T follicular helper cell (primary cell): ENCODE measurements at regions not wholly inside any gene's neighbourhood (a gene's known extent, or its start where the extent isn't known, plus 50 kb on each side); places are given as distances from the start of the nearest gene placed in this dataset.

Source experiments
- DNase-seq: peaks from one replicate; pipeline ENCODE4 v3.0.0-alpha.2; 2020; ENCODE audit warnings: low read depth

DNA sequence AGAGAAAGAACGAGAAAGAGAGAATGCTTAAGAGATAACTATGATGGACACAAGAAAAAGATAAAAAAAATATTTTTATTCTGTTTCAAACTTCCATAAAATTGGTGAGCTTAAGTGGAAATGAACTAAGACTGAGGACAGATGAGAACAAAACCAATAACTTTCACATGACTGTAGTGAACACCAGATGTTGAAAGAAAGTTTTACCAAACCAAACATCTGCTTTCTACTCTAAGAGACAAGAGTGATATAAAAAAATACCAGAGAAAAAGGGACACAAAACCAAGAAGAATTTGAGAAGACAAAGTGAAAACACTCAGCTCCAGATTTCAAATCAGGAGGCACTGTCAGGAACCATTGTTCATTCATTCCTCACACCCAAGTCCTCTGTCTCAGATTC is 147.9 kb downstream of the IMPG2 start:
- no peak for DNase-seq

DNA sequence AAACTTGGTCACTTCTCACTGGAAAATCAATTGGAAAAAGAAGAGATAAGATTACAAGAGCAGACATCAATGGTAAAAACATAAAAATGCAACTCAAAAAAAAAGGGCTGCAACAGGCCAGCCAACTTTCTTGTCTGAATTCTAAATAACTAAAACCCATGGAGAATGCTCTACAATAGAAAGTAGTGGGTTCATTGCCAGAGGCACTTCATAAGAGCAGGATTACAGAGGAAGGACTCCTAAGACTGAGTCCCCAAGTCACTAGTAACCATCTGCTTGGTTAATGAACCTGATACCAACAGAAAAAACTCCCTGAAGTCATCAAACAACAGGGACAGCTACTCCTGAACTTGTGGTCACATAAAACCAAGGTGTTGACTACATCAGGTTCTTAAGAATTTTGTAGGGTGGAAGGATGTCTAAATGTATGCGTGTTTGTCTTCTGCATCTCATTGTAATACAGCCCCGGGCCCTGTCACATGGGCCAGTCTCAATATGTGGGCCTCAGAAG is 148.6 kb downstream of the IMPG2 start:
- no peak for DNase-seq

DNA sequence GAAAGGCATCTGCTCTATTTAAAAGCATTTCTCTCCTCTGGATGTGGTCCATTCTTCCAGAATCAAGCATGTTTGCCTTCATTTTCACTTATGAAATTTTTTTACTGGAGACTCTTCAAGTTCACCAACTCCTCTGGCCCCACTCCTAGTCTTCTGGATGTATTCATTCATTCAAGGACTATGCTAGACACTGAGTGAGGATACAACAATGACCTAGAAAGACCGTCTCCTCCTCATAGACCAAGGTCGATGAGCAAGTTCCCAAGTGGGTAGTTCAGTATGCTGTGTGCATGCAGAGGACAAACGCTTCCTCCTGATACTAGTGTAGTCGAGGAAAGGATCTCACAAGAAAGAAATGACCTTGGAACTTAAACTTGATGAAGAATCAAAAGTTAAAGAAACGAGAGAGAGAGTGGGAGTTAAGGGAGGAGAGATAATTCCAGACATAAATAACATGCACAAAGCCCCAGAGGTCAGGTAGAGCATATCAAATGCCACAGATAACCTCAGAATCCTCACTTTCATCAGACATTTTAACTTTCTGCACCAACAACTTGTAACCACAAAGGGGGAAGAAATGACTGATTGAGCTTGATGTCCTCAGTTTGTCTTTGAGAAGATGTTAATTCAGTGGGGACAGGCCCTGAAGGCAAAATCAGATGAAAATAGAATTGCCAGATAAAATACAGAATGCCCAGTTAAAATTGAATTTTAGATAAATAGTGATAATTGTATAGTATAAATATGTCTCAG is 149.4 kb downstream of the IMPG2 start:
- no peak for DNase-seq

DNA sequence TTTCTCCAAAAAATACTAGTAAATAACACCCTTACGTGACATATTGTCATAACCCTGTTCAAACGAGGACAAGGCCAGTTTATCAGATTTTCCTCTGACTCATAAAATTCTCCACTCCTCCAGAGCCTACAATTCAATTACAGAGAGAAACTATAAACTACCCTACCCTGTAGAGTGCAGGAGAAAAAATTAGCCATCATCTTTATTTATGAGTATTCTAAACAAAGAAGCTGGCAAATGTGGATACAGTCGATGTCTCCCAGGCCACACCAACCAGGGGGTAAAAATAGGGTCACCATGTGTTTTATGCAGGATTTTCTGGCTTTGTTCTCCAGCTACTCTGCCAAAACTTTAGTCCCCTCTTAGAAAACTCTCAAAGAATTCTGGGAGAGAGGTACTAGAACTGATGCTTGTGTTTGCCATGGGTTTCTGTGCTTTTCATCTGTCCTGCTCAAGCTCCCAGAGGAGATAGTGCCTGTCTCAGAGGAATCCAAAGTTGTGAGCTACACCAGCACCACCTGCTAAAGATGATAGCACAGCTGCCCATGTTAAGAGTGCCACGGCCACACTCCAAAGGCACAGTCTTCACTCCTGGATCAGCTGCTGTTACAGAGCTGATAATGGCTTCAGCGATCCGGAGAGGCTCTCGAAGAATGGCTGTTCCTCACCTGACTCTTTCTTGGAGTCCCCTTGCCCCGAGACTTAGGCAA is 150.2 kb downstream of the IMPG2 start:
- no peak for DNase-seq

DNA sequence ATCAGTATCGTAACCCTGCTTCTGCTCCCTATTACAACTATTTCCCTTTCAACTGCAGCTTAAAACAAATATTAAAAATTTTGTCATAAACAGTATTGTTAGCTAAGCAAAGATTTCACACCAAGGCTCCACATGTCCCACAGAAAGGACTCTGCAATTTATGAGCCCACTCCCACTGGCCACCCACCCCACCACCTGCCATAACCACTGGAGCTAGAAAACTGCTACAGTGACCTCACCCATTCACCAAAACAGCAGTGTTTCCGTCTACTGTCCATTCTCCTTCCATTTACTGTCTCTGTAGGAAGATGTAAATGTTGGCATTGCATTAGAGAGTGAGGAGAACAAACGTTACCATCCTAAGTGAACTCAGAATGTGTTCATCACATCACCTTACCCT is 150.9 kb downstream of the IMPG2 start:
- DNase-seq, result no peak

DNA sequence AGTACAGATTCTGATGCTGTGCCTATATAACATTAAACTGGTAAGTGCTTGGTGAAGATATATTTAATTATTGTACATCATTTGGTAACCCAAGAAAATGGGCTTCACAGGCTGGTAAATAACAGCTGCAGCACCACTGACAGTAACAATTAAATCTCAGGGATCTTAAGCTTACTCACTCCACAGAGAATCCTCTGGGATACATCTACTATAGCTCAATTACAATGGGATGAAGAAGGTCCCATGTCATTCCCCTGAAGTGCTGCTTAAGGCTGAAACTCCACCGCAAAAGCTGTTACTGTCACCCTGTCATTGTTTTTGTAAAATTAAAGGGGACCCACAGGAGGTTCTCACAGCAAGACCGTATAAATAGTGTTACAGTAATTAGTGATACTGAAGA is 153.0 kb downstream of the IMPG2 start:
- no peak for DNase-seq

DNA sequence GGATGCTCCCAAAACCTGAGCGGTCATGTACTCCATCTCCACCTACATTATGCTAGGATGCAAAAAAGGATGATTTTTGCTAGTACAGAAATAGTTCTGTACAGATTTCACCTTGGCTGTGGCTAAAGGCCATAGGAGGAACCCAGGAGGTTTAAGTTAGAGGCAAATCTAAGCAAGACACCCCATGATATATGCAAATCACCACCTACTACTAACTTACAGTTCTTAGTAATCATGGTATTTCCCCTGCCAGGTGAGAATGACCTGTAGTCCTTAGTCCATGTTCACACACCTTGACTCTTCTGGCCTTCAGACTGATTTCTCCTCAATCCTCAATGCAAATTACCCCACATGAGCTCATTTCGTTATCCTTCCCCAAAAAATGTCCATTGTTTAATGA is 154.2 kb downstream of the IMPG2 start:
- DNase-seq, result no peak

DNA sequence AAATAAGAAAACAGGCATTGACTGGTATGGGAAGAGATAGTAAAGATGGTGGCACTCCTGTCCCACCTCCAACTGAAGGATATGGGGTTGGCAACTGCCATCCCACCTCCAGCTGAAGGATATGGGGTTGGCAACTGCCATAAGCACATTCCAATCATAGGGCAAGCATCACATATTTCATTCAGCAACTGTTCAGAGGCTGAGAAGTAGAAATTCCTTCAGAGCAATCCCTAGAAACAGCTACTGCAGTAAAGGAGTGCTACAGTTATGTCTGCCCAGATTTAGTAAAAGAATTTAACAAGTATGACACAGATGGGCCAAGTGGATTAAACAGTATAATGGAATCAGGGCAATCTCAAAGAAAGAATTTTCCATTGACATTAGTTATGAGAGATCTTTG is 156.8 kb downstream of the IMPG2 start:
- no peak for DNase-seq

DNA sequence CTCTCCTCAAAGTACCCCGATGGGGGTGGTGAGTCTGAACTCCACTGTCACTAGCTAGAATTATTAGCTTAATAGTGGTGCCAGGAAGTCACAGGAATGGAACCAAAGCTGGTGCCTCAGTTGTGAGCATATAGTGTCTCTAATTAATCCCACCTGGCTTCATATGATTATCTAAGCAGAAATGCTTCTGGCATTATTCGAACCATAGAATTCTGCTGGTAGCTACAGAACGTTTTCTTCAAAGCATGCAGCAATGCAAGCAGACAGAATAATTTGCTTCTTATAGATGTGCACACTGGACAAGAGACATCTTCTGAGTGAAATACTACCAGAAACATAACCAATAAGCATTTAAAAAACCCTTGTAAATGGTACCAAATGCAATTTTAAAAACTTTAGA is 160.9 kb downstream of the IMPG2 start:
- DNase-seq, result no peak

DNA sequence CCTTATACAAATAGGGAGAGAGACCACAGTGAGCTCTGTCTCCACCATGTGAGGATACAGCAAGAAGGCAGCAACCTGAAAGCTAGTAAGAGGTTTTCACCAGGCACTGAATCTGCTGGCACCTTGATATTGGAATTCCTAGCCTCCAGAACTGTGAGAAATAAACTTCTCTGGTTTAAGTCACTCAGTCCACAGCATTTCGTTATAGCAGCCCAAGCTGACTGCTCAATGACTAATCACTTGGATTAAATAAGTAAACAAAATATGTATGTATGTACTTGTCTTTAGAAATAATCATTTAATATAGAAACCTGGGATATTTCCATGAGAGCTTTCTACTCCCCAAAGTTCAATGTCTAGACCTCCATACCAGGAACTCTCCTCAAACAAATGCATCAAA is 162.0 kb downstream of the IMPG2 start:
- DNase-seq, result no peak

DNA sequence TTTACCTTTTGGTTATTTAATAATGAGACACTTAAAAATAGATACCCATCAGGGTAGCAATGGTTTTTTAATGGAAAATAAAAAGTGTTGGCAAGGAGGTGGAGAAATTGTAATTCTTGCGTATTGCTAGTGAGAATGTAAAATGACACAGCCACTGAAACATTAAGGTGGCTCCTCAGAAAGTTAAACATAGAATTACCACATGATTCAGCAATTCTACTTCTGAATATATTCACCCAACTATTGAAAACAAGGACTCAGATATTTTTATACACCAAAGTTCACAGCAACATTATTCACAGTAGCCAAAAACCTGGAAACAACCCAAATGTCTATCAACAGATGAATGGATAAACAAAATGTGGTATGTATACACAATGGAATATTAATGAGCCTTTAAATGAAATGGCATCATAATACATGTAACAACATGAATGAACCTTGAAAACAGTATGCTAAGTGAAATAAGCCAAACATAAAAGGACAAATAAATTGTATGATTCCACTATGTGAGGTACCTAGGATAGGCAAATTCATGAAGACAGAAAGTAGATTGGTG is 163.5 kb downstream of the IMPG2 start:
- DNase-seq, result no peak

DNA sequence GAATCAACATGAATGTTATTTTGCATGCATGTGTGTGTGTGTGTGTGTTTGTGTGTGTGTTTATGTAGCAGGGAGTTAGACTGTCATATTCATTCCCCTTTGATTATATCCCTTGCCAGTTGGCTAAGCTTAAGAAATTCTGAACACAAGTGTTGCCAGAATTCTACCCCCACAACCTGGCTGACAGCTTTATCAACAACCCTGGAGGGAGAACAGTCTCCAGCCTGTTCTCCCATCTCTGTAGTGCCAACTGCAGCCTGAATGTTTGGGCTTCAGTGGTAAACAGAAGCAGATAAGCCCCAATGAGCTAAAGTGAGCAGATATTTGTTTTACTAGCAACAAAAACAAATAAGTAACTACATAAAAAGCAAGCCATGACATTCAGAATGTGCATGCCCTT is 162.6 kb upstream of the ABI3BP start:
- DNase-seq, result no peak

DNA sequence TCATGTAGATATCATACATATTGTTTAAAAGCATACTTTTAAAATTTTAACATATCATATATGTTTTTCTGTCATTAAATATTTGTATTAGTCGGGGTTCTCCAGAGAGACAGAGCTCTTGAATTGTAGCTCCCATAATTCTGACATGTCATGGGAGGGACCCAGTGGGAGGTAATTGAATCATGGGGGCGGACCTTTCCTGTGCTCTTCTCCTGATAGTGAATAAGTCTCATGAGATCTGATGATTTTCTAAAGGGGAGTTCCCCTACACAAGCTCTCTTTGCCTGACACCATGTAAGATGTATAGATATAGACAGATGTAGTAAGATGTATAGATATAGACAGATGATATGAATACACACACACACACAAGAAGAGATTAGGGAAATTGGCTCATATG is 161.2 kb upstream of the ABI3BP start:
- DNase-seq, result no peak

DNA sequence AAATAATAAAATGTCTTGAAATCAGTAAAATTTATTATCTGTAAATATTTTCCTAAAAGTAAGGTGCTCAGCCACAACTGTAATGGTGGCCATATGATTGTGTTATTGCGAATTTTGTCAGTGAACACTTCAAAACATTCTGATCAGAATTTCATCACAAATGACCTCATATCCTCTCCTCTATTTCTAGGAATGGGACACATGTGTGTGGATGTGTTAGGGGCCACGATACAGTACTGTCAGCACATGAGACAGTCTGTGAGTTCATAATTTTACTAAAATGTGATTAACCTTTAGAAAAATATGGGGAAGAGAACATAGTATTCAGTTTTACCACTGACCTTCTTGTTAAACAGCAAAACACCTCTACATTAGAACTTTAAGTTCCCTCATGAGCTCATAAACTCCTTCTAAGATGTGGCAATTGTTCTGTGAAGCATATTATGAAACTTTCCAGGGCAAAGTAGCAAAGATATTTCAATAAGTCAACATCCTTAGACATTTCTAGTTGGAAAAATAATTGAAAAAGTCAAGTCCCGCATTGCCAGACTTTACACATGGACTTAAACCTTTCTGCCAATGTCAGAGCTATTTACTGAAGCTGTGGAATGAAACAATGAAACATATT is 158.2 kb upstream of the ABI3BP start:
- DNase-seq, result no peak

DNA sequence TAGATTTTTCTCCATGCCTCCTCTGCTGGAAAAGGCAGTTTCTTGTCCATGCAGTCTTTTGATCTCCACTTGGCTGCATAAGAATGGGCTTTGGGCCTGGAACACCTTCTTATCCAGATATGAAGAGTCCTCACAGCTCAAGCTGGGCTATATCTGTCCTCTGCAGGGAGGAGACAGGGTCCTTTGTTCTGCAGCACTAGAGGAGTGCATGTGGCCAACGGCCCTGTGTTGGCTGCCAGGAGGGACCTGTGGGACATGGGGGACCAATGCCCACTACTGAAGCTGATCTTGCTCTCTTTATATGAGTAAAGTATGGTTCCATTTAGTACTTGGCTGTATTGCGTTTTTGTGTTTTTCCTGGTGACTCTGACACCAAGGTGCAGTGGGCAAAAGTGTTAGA is 157.3 kb upstream of the ABI3BP start:
- DNase-seq, result no peak

DNA sequence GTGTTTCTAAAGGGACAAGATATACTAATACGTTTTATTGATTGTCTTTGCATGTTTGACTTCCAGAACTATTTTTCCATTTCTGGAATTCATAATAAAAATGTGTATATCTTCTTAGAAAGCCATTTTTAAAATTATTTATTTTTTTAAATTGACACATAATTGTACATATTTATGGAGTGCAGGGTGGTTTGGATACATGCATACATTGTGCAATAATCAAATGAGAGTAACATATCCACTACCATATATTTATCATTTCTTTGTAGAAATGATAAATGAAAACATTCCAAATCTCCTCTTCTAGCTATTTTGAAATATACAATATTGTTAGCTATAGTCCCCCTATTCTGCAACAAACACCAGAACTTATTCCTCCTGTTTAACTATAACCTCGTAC is 156.5 kb upstream of the ABI3BP start:
- no peak for DNase-seq

DNA sequence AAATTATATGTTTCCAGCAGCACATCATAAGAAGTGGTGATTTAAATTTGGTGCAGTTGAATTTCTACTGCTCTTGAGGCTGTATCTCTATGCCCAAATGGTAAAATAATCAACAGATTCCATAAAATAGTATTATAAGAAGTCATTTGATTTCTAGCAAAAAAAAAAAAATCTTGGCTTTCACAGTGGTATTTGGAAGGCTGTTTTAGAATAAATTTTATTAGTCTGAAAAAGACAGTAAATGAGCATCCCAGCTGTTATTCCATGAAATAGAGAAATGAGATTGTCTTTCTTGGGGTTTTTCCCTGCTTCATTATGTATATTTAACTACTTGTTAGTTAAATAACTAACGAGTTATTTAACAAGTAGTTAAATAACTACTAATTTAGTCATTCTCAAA is 156.0 kb upstream of the ABI3BP start:
- DNase-seq, result no peak

DNA sequence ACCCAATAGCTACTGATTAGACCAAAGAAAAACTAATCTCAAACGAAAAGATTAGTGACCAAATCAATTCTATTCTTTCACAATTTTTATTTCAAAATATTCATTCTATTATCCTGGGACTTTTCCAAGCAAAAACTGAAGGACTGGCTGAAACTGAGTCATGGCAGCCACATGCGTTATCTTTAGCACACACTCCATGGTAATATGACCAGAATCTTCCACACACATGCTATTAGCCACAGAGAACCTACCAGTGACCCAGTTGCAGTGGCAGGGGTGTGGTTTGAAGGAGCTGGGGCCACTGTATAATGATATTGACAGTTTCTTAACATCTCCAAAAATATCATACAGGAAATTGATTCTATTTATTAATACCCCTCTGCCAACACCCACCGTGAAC is 154.8 kb upstream of the ABI3BP start:
- no peak for DNase-seq

DNA sequence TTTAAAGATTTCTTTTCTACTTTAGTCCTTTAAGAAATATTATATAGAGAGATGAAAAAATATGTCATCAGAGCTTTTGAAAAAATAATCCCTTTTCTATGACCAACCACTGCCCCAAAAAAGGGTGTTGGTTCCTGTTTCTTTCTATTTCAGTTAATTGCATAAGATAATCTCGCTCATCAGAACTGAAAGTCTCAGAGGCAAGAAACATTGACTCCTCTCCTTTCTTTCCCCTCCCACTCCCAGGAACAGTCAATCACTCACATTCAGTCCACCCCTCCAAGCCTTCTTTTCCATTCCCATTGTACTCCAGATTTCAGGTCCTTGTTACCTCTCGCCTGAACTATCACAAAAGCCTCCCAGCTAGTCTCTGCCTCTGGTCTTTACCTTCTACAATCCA is 153.7 kb upstream of the ABI3BP start:
- no peak for DNase-seq

DNA sequence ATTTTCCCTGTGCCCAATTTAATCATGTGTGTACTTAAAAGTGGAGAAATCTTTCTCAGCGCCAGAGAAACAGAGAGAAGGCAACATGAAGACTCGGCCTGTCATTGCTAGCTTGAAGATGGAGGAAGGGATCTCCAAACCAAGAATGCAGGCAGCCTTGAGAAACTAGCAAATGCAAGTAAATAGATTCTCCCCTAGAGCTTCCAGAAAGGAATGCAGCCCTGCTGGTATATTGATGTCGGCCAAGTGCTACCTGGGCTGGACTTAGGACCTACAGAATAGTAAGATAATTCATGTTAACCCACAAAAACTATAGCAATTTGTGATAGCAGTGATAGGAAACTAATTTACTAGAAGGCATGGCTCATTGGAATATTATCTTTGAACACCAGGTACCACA is 150.9 kb upstream of the ABI3BP start:
- DNase-seq, result no peak

DNA sequence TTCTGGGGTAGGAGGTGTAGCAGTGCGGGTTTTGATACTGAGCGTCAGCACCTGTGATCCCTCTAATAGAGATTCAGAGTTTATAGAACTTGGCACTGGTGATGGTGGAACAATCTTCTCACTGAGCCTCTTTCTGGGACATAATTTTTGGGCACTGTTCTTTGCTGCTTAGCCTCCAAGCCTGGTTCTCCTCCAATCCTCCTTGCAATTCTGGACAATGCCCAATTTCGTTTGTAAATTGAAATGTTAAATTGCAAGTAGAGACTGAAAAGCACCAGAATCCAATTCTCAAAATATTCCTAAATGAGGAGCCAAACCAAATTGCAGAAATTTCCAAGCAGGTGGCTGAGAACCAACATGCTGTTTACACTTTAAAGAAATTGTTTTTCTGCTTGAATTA is 149.8 kb upstream of the ABI3BP start:
- no peak for DNase-seq

DNA sequence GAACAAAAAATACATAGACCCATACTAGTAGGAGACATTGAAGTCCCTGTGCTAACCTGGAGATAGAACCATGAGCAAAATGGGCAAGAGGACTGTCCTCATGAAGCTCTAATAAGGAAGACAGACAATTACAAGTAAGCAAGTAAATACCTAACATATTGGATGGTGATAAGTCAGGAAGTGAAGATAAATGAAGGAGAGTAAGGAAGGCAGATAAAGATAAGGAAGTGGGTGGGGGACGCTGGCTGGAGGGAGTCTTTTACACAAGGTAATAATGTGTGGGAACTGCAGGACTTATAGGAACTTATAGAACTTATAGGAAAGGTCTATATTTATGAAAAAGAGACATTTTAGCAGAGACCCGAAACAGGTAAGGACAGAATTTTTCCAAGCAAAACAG is 148.9 kb upstream of the ABI3BP start:
- DNase-seq, result no peak

DNA sequence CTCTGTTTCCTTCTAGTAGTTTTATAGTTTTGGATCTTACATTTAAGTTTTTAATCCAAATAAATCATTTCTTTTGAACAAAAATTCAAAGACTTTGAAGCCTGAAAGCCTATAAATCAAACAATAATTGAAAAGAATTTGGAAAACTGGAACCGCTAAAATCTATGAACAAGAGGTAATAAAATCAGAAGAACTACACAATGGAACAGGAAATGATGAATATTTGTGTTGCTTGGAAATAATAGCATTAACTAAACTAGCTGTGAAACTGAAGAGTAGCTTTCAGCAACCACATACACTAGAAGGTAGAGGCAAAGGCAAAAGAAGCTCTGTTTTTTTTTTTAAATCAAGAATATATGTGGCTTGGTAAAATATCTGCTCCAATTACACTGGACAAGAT is 147.9 kb upstream of the ABI3BP start:
- DNase-seq, result no peak
